Esophagus (tissue), 2 donors: ENCODE measurements at regions not wholly inside any gene's neighbourhood (a gene's known extent, or its start where the extent isn't known, plus 50 kb on each side); places are given as distances from the start of the nearest gene placed in this dataset.

Experiments
- H3K27ac ChIP-seq, 2 donors: one replicate each; pipeline ENCODE4 v1.5.1; 2013; ENCODE audit warnings: low read depth in 2 of 2, mild to moderate bottlenecking in 2 of 2, inconsistent platforms in 1 of 2, low read length in 1 of 2, moderate library complexity in 1 of 2
- H3K27me3 ChIP-seq, 2 donors: one replicate each; pipeline ENCODE4 v1.6.1; 2013; ENCODE audit warnings: low read length in 2 of 2, control low read depth in 1 of 2, mild to moderate bottlenecking in 1 of 2; ENCODE audit not compliant: insufficient read depth in 2 of 2, control insufficient read depth in 1 of 2
- H3K36me3 ChIP-seq, 2 donors: one replicate each; pipeline ENCODE4 v1.6.1; 2013; ENCODE audit warnings: low read length in 1 of 2; ENCODE audit not compliant: control insufficient read depth in 2 of 2, insufficient read depth in 2 of 2
- H3K4me1 ChIP-seq, 2 donors: one replicate each; pipeline ENCODE4 v1.6.1; 2013; ENCODE audit warnings: low read length in 1 of 2; ENCODE audit not compliant: control insufficient read depth in 2 of 2, insufficient read depth in 2 of 2
- H3K4me3 ChIP-seq, 2 donors: one replicate each; pipeline ENCODE4 v1.5.1; 2013; ENCODE audit warnings: low read length in 2 of 2, mild to moderate bottlenecking in 2 of 2, low read depth in 1 of 2, moderate library complexity in 1 of 2
- H3K9me3 ChIP-seq, 2 donors: one replicate each; pipeline ENCODE4 v1.6.1; 2013; ENCODE audit warnings: mild to moderate bottlenecking in 2 of 2, low read depth in 1 of 2, low read length in 1 of 2, moderate library complexity in 1 of 2; ENCODE audit not compliant: control insufficient read depth in 2 of 2, insufficient read depth in 1 of 2
- WGBS, 2 donors: extraction: QIAGEN DNeasy Blood & Tissue Kit; methylation state at CpG; one replicate each; pipeline ENCODE4 v1.1.7; 2013; 5-methylcytosine and 5-hydroxymethylcytosine counted together
- donor health status: healthy with polysubstance abuse.
- donor health status: Bipolar disorder and iron deficiency.

DNA sequence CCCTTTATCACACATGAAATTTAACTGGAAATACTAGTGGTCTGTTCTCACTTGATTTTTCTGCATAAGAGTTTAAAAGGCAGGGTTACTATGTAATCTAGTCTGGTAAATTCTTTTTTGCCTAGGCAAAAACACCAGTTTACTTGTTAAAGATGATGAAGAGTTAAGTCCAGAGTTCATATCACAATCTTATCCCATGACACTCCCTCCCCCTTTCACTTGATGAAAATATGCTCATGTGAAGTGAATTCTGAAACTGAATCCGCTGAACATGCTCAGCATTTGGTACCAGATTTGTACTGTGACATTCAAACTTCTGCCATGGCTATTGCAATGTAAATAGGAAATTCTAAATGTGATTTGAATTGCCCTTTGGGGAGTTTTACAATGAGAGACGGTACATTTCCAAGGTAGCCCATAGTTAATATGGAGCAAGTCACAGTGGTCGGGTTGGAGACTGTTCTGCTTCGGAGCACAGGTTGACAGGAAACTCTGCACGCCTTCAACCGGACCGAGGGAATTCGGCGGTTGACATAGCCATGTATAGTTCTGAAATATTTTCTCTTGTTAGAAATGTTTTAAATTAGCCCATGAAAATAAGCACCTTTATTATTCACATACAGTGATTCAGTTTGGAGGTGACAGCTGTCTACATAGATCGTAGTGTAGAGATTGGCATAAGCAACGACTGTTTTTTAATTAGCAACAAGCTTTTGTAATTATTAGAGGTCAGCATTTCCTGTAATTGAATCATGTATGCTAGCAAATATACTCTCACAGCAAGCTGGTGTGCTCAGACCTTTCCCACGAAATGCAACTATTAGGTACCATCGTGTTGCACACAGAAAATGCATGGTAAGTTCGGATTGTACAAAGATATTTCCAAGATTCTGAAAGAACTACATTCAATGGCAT, 768.6 kb upstream of the GOLIM4 start:
- H3K27ac ChIP-seq = no peak overlapping the region
- WGBS, 2 donors = 57 to 66% methylated on average over 14 of the region's 14 CpGs
- no peaks in the 10 kb centered on the region for H3K9me3 ChIP-seq
- H3K27me3 ChIP-seq = no peaks in the 10 kb centered on the region
- no peak overlapping the region for H3K4me3 ChIP-seq
- H3K36me3 ChIP-seq = no peaks in the 10 kb centered on the region
- H3K4me1 ChIP-seq = no peaks in the 10 kb centered on the region

GRCh38 chr3:168863561-168863960, 767.8 kb upstream of the GOLIM4 start:
- H3K27me3 ChIP-seq = no peaks in the 10 kb centered on the region
- no peaks in the 10 kb centered on the region for H3K4me1 ChIP-seq
- no peak overlapping the region for H3K27ac ChIP-seq
- H3K9me3 ChIP-seq = no peaks in the 10 kb centered on the region
- no peak overlapping the region for H3K4me3 ChIP-seq
- H3K36me3 ChIP-seq = no peaks in the 10 kb centered on the region
- WGBS, 2 donors = 48 to 82% methylated on average over 2 of the region's 2 CpGs

DNA sequence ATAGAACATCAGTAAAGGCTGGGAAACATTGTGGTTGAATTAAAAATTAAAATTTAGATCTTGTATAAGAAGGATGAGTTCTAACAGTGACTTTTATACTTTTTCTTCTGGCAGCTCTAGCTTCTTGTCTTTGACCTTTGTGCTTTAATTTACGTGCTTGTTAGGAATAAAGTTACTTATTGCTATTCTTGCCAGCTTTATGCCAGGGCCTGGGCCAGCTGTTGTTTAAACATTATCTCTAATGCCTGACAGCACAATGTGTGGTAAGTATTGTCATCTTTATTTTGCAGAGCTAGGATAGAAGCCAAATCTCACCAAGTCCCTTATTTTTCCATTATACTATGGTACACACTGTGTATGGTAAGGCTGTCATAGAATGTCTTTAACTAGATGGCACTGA, 766.7 kb upstream of the GOLIM4 start:
- H3K4me3 ChIP-seq = no peak overlapping the region
- H3K9me3 ChIP-seq = no peaks in the 10 kb centered on the region
- 59 to 63% methylated on average over 1 of the region's 1 CpG for WGBS, 2 donors
- H3K36me3 ChIP-seq = no peaks in the 10 kb centered on the region
- H3K27ac ChIP-seq = no peak overlapping the region
- no peaks in the 10 kb centered on the region for H3K27me3 ChIP-seq
- H3K4me1 ChIP-seq = no peaks in the 10 kb centered on the region

DNA sequence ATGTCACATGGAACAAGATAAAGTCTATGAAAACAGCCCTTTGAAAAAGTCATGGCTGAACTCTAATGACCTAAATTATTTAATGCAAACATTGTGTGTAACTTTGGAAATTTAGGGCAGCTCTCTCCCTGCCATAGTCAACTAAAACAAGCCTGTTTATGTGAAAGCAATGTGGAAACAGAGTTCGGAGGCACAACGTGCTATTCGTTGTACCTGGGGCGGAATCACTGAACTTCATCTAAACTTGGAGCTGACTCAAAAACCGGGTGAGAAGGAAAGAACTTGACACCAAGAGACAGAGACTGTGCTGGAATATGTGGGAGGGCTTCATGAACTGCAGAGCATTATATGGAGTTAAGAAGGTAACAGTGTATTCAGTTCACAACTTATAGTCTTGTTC, 764.9 kb upstream of the GOLIM4 start:
- H3K4me1 ChIP-seq = no peaks in the 10 kb centered on the region
- H3K9me3 ChIP-seq = no peaks in the 10 kb centered on the region
- WGBS, 2 donors = 69 to 70% methylated on average over 5 of the region's 5 CpGs
- H3K36me3 ChIP-seq = no peaks in the 10 kb centered on the region
- H3K27ac ChIP-seq = no peak overlapping the region
- H3K4me3 ChIP-seq = no peak overlapping the region
- H3K27me3 ChIP-seq = no peaks in the 10 kb centered on the region

- Histone ChIP-seq H3K4me3 (no peak overlapping the region), H3K9me3 (no peaks in the 10 kb centered on the region), H3K27me3 (no peaks in the 10 kb centered on the region), H3K4me1 (no peaks in the 10 kb centered on the region), H3K36me3 (no peaks in the 10 kb centered on the region), H3K27ac (no peak overlapping the region)
- WGBS, 2 donors = 64 to 74% methylated on average over 4 of the region's 4 CpGs
Measured at GRCh38 chr3:168860028-168860427, 764.3 kb upstream of the GOLIM4 start.

GRCh38 chr3:168859574-168859973, 763.9 kb upstream of the GOLIM4 start:
- no peak overlapping the region for H3K27ac ChIP-seq
- H3K27me3 ChIP-seq = no peaks in the 10 kb centered on the region
- H3K36me3 ChIP-seq = no peaks in the 10 kb centered on the region
- 76% methylated on average over 2 of the region's 2 CpGs for WGBS, 2 donors
- H3K4me3 ChIP-seq = no peak overlapping the region
- H3K9me3 ChIP-seq = no peaks in the 10 kb centered on the region
- H3K4me1 ChIP-seq = no peaks in the 10 kb centered on the region

DNA sequence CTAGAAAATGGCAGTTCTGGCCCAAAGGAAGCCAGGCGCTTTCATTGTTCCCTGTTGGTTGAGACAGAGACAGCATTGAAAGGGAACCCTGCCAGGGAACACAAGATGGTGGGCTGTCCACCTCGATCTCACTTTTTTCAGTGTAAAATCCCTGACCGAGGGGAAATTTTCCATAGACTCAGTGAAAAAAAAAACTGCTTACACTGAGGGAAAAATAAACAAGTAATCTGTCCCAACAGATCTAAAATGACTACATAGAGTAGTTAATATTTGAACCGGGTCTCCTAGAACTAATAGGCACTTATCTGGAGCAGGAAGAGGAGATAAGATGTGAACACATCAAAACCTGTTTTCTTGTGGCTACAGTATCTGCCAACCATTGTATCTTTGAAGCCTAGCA, 763.4 kb upstream of the GOLIM4 start:
- no peak overlapping the region for H3K27ac ChIP-seq
- WGBS, 2 donors = 64 to 82% methylated on average over 4 of the region's 4 CpGs
- H3K36me3 ChIP-seq = no peaks in the 10 kb centered on the region
- H3K27me3 ChIP-seq = no peaks in the 10 kb centered on the region
- no peaks in the 10 kb centered on the region for H3K4me1 ChIP-seq
- no peaks in the 10 kb centered on the region for H3K9me3 ChIP-seq
- H3K4me3 ChIP-seq = no peak overlapping the region

DNA sequence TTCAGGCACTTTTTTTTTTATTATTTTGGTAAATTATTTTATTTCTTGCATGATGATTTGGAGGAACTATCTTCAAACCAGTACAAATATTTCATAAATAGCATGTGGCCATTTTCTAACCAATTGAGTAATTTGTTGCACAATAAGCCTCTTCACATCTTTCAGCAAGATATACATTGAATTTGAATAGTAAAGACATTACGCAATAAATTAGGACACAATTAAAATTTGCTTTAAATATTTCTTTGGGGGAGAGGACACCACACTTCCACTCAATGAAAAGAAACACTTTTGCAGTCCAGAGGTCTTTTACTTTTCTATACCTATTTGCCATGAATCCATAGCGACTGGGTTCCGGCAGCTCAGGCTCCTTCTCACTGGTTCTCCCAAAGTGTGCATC, 762.6 kb upstream of the GOLIM4 start:
- WGBS, 2 donors = 98% methylated on average over 3 of the region's 3 CpGs
- Histone ChIP-seq H3K9me3 (no peaks in the 10 kb centered on the region), H3K27me3 (no peaks in the 10 kb centered on the region), H3K36me3 (no peaks in the 10 kb centered on the region), H3K4me3 (no peak overlapping the region), H3K27ac (no peak overlapping the region), H3K4me1 (no peaks in the 10 kb centered on the region)

DNA sequence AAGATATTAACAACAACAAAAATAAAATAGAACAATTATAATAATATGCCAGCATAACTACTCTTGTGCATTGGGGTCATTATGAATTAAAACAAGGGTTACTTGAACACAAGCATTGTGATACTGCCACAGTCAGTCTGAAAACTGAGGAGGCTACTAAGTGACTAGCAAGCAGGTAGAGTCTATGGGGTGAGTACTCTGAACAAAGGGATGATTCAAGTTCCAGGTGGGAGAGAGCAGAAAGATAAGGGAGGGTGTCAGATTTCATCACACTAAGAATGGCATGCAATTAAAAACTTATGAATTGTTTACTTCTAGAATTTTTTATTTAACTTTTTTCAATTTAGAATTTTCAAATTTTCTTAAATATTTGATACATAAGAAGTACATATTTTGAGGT, 754.4 kb upstream of the GOLIM4 start:
- Histone ChIP-seq H3K4me3 (no peak overlapping the region), H3K4me1 (no peaks in the 10 kb centered on the region), H3K36me3 (no peaks in the 10 kb centered on the region), H3K9me3 (no peaks in the 10 kb centered on the region), H3K27ac (no peak overlapping the region), H3K27me3 (no peaks in the 10 kb centered on the region)

GRCh38 chr3:168847291-168847883, 751.7 kb upstream of the GOLIM4 start:
- 12 to 15% methylated on average over 7 of the region's 7 CpGs for WGBS, 2 donors
- no peaks in the 10 kb centered on the region for H3K27me3 ChIP-seq
- H3K9me3 ChIP-seq = no peaks in the 10 kb centered on the region
- no peak overlapping the region for H3K27ac ChIP-seq
- H3K4me3 ChIP-seq = no peak overlapping the region
- no peaks in the 10 kb centered on the region for H3K4me1 ChIP-seq
- no peaks in the 10 kb centered on the region for H3K36me3 ChIP-seq
